OCI-LY3 (cell line): ENCODE measurements at regions not wholly inside any gene's neighbourhood (a gene's known extent, or its start where the extent isn't known, plus 50 kb on each side); places are given as distances from the start of the nearest gene placed in this dataset.

ENCODE experiments used
- H2AFZ ChIP-seq: fragments of 200-600, 300-600 bp; shearing (Covaris generic); 2 replicates; pipeline ENCODE4 v1.6.0; 2014; ENCODE audit warnings: antibody characterized with exemption, low read depth, low read length
- H3K27ac ChIP-seq: fragments of 200-600, 300-600 bp; sonication (generic); 2 replicates; pipeline ENCODE4 v1.5.1; 2014; ENCODE audit warnings: mild to moderate bottlenecking, low read length, moderate library complexity, mixed read lengths
- H3K27me3 ChIP-seq: fragments of 200-600, 300-600 bp; sonication (generic); 2 replicates; pipeline ENCODE4 v1.6.1; 2014; ENCODE audit warnings: low read depth, low read length, mixed read lengths
- H3K36me3 ChIP-seq: fragments of 200-600, 300-600 bp; sonication (generic); replicated peaks from 2 replicates; pipeline ENCODE3; 2014; ENCODE audit warnings: low read depth, low read length, mixed read lengths
- H3K4me1 ChIP-seq: fragments of 300-600, 200-600 bp; sonication (generic); 2 replicates; pipeline ENCODE4 v1.6.1; 2014; ENCODE audit warnings: low read length, mixed read lengths
- H3K4me2 ChIP-seq: fragments of 200-600, 300-600 bp; sonication (generic); 2 replicates; pipeline ENCODE4 v1.6.1; 2014; ENCODE audit warnings: low read length, mixed read lengths
- H3K4me3 ChIP-seq: fragments of 300-600, 200-600 bp; sonication (generic); 2 replicates; pipeline ENCODE4 v1.5.1; 2014; ENCODE audit warnings: antibody characterized with exemption, mild to moderate bottlenecking, low read length, moderate library complexity
- H3K79me2 ChIP-seq: fragments of 300-600, 200-600 bp; shearing (Covaris generic); 2 replicates; pipeline ENCODE4 v1.6.1; 2014; ENCODE audit warnings: mild to moderate bottlenecking, low read length, mixed read lengths
- H3K9ac ChIP-seq: fragments of 300-600, 200-600 bp; shearing (Covaris generic); 2 replicates; pipeline ENCODE4 v1.6.0; 2014; ENCODE audit warnings: mild to moderate bottlenecking, low read length, moderate library complexity
- H3K9me3 ChIP-seq: fragments of 200-600, 300-600 bp; shearing (Covaris generic); 2 replicates; pipeline ENCODE4 v1.6.1; 2014; ENCODE audit warnings: low read length, mixed read lengths; ENCODE audit not compliant: insufficient read depth
- H4K20me1 ChIP-seq: fragments of 200-600, 300-600 bp; sonication (generic); 2 replicates; pipeline ENCODE4 v1.6.1; 2016; ENCODE audit warnings: low read length, mixed read lengths; ENCODE audit not compliant: insufficient read depth
- CTCF ChIP-seq: fragments of 200-600, 300-600 bp; sonication (generic); IDR thresholded peaks from 2 replicates; pipeline ENCODE4 v1.5.1; 2014; ENCODE audit warnings: antibody characterized with exemption, low read length, low read depth
- EZH2phosphoT487 ChIP-seq: fragments of 200-600 bp; shearing (Covaris generic); IDR thresholded peaks from 2 replicates; pipeline ENCODE4 v1.6.1; 2018; ENCODE audit warnings: antibody characterized with exemption, mixed run types, low read depth

GRCh38 chr14:86050072-86050683, 520.2 kb downstream of the FLRT2 start:
- H3K4me2 ChIP-seq: no peak overlapping the region
- no peak for TF ChIP-seq CTCF
- no peak for TF ChIP-seq EZH2phosphoT487
- H3K9ac ChIP-seq: no peak overlapping the region
- H2AFZ ChIP-seq: no peak overlapping the region
- no peaks in the 10 kb centered on the region for H4K20me1 ChIP-seq
- no peaks in the 10 kb centered on the region for H3K36me3 ChIP-seq
- no peaks in the 10 kb centered on the region for H3K79me2 ChIP-seq
- no peaks in the 10 kb centered on the region for H3K27me3 ChIP-seq
- H3K4me1 ChIP-seq: no peaks in the 10 kb centered on the region
- H3K4me3 ChIP-seq: no peak overlapping the region
- no peak overlapping the region for H3K27ac ChIP-seq
- H3K9me3 ChIP-seq: peaks cover 3% of the 10 kb centered on the region; the same call in 1 of the 2 replicates

GRCh38 chr14:86039176-86039575, 509.2 kb downstream of the FLRT2 start:
- Histone ChIP-seq H3K4me1 (no peaks in the 10 kb centered on the region), H3K9me3 (no peaks in the 10 kb centered on the region), H3K4me2 (no peak overlapping the region), H4K20me1 (no peaks in the 10 kb centered on the region), H3K27me3 (no peaks in the 10 kb centered on the region), H3K27ac (no peak overlapping the region), H3K79me2 (no peaks in the 10 kb centered on the region), H2AFZ (no peak overlapping the region), H3K4me3 (no peak overlapping the region), H3K9ac (no peak overlapping the region), H3K36me3 (no peaks in the 10 kb centered on the region)
- TF ChIP-seq CTCF: no peak
- no peak for TF ChIP-seq EZH2phosphoT487

DNA sequence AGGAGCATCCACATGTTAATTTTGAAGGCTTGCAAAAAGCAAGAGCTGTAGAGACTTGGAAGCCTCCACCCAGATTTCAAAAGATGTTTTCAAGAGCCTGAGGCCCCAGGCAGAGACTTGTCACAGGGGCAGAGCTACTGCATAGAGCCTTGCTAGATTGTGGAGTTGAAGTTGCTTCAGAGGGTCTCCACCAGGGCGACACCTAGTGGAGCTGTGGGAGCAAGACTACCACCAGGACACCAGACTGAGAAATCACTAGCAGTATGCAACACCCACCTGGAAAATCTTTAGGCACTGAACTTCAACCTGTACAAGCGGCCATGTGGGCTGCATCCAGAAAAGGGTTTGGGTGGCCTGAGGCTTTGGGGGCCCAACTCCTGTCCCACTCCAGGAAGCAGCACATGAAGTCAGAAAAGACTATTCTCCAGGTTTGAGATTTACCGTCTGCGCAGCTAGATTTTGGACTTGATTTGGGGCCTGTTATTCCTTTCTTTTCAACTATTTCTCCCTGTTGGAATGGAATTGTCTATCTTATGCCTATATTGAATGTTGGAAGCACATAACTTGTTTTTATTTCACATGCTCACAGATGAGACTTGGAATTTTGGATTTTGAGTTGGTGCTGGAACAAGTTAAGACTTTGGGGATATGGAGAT, 508.6 kb downstream of the FLRT2 start:
- Histone ChIP-seq H3K79me2 (no peaks in the 10 kb centered on the region), H3K4me2 (no peak overlapping the region), H3K9me3 (no peaks in the 10 kb centered on the region), H3K27ac (no peak overlapping the region), H2AFZ (no peak overlapping the region), H3K4me3 (no peak overlapping the region), H3K9ac (no peak overlapping the region), H3K36me3 (no peaks in the 10 kb centered on the region), H3K4me1 (no peaks in the 10 kb centered on the region), H4K20me1 (no peaks in the 10 kb centered on the region), H3K27me3 (no peaks in the 10 kb centered on the region)
- peak; percentile 84 for TF ChIP-seq CTCF
- TF ChIP-seq EZH2phosphoT487: no peak

GRCh38 chr14:86035882-86036281, 505.9 kb downstream of the FLRT2 start:
- Histone ChIP-seq H3K27ac (no peak overlapping the region), H3K9me3 (no peaks in the 10 kb centered on the region), H3K9ac (no peak overlapping the region), H3K4me3 (no peak overlapping the region), H2AFZ (no peak overlapping the region), H3K79me2 (no peaks in the 10 kb centered on the region), H4K20me1 (no peaks in the 10 kb centered on the region), H3K27me3 (no peaks in the 10 kb centered on the region), H3K4me1 (no peaks in the 10 kb centered on the region), H3K36me3 (no peaks in the 10 kb centered on the region), H3K4me2 (no peak overlapping the region)
- TF ChIP-seq CTCF (peak; percentile 52), EZH2phosphoT487 (no peak)
